ENCODE measurements at regions not wholly inside any gene's neighbourhood (a gene's known extent, or its start where the extent isn't known, plus 50 kb on each side); places are given as distances from the start of the nearest gene placed in this dataset.

DNA sequence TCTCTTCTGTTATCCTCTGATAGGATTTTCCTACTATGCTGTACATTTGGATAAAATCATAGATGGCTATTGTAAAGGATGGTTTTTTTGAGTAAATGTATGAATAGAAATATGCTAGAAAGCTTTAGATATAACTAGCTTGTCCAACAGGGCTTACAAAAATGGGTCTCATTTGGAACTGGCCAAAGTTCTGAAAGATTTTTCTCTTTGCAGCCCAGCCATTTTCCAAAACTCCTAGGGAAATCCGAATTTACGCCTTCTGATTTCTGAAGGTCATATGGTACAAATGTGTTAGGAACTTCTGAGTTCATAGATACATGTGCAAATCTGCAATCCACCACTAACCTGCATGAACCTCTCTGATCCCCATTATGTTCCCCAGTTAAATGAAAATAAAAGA is 603.9 kb upstream of the C9orf72 start:
- TF ChIP-seq POLR2A (IDR thresholded peaks at IDR 0.05; ENCODE audit: low read length) (no peak), GATA1 (IDR thresholded peaks at IDR 0.05; ENCODE audit: low read depth, low read length) (no peak)

All from erythroblast (primary cell).